DMS79 (cell line): ENCODE measurements at regions not wholly inside any gene's neighbourhood (a gene's known extent, or its start where the extent isn't known, plus 50 kb on each side); places are given as distances from the start of the nearest gene placed in this dataset.
A peak's percentile ranks its signal among the peaks of the same experiment; 100 is the strongest.

Experiments
- DNase-seq: peaks from one replicate; lab custom pipeline; 2025; lab: John Stamatoyannopoulos, UW

DNA sequence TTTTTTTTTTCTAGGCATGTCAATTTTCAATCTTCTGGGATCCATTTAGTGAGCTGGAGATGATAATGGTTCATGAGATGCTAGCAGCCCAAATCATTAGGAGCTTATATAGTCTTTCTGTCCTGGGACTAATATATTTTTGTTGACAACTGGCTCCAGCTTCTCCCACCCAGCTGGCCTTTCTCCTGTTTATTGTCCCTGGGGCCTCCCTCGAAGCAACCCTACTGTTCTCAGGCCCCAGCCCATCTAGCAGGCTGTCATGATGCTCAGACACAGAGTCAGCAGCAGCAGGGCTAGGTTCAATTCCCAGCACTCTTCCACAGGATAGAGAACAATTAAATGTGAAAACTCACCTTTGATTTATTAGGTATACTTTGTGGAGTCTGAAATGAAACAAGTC lies 127.6 kb upstream of the MID1 start:
- DNase-seq, result no peak

- no peak for DNase-seq
Measured at GRCh38 chrX:10749113-10749512, 128.7 kb upstream of the MID1 start.

- DNase-seq, result no peak
Measured at GRCh38 chrX:10750581-10750980, 130.2 kb upstream of the MID1 start.

DNA sequence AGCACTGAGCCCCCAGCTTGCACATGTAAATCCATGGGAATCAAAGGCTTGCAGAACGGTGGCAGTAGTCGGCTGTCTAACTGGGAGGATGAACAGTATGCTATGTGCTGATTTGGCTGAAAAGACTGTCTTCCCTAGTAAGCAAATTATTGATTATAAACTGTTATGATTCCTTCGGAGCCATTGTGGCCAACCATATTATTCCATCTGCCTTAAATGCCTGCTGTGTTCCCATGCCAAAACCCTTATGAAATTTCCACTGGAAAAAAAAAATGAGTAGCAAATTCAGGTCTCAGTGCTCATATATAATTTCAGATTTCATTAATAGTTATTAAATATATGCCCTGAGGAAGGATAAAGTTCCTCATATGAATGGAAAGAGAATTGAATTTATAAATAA lies 132.7 kb upstream of the MID1 start:
- DNase-seq, result no peak

DNA sequence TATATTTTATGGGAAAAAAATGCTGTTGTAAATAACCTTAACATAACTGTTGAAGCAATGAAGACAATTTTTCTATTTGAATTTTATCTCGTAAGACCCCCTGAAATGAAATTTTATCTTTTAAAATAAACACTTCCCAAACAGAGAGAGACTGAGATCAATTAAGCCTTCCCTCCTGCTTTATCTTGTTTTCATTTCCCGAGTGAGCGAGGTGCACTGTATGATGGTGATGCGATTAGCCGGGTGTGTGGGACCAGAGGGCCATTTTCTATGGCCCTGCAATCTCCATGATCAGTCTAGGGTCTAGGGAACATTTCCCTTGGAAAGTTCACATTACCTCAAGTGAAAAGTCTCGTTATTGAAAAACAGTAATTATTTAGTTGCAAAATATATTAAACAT lies 134.1 kb upstream of the MID1 start:
- no peak for DNase-seq

DNA sequence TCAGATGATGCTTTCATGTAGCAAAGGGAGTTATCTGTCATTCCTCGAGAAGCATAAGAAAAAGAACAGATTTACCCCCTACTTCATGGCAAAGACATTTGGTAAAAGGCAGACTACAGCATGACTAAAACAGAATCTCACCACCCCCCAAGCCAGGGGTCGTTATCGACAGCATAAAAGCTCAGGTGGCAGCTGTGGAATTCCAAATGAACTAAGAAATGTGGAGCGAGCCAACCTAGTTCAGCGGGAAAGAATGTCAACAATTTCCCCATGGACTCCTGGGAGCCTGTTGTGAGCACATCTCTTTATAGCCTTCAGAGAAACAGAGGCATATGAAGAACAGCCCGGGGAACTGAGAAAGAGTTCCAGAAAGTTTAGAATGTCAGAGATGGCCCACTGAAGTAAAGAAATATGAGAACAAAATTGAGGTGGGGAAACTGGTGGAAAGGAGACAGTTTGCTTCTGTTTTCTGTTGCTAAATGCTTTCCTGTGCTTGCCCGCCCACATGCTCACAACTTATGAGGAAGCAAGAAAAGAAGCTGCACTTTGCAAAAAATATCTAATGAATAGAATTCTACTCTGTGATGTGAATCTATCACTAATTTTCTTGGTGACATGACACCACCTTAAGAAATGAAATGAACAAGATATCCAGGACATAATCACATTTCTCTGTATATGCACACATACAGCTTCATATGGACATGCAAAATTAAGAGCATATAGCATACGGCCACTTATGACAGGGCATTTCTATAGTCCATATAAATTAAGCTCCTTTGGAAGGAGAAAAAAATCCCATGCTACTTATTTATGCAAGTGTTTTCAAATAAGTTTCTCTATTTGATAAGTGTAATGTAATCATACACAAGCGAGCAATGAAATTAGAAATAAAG lies 135.3 kb upstream of the MID1 start:
- no peak for DNase-seq

GRCh38 chrX:10756441-10756840 lies 136.1 kb upstream of the MID1 start:
- DNase-seq, result no peak

GRCh38 chrX:10759141-10759799 lies 138.9 kb upstream of the MID1 start:
- DNase-seq, result no peak

GRCh38 chrX:10761447-10761846 lies 141.1 kb upstream of the MID1 start:
- DNase-seq, result no peak

- DNase-seq, result no peak
Measured at GRCh38 chrX:10769195-10769594, 148.8 kb upstream of the MID1 start.

- peak; percentile 35 for DNase-seq
Measured at GRCh38 chrX:10769696-10770619, 149.6 kb upstream of the MID1 start.

GRCh38 chrX:10773318-10773717 lies 152.9 kb upstream of the MID1 start:
- DNase-seq, result no peak

DNA sequence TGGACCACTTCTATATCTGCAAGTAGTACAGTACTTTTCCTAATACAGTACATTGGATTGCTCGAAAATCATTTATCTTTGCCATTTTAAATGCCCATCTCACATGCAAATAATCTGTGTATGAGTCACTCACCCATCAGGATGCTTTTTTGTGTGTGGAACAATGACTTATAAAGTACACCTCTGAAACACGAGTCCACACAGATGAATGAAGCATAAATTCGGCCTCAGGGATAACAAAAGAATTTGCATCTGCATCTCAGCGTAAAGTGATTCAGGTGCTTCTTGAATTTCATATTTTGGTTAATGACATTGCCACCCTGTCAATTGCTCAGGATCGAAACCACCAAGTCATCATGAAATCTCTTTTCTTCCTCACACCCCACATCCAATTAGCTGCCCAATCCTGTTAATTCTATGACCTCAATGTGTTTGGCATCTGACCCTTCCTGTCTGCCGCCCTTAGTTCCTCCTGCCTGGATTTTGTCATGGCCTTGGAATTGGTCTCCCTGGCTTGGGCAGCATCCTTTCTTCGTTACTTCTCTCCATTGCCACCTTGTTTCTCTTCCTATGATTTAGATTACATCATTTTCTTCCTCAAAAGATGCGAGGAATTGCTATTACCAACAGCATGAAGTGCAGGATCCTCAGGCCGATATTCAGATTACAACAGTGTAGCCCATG lies 161.6 kb upstream of the MID1 start:
- DNase-seq, result no peak

GRCh38 chrX:10783451-10783995 lies 163.1 kb upstream of the MID1 start:
- DNase-seq, result no peak

DNA sequence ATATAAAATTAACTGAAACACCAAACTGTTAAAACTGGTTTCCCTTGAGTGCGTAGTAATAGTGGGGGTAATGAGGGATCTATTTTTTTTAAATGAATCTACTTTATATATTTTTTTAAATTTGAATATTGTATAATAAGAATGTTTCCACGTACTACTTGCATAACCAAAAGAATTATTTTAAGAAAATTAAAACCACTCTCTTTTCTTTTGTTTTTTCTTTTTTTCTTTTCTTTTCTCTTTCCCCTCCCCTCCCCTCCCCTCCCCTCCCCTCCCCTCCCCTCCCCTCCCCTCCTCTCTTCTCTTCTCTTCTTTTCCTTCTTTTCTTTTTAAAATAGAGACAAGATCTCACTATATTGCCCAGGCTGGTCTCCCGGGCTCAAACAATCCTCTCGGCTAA lies 166.9 kb upstream of the MID1 start:
- DNase-seq, result no peak

DNA sequence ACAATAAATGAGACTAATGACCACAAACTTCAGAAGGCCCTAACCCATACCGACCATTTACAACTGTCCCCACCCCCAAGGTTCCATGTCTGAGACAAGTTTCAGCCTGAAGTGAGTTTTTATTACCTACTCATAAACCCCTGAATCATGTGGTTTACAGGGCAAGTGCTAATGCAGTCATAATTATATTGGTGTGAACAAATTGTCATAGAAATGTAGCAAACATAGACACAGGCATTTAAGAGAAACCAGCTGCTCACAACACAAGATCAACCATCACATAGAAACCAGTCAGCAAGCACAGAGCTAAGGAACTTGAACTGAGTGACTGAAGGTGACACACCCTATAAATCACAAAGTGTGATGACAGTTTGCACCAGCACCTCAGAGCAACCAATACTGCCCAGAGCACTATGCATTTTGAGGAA lies 173.8 kb upstream of the MID1 start:
- DNase-seq, result no peak

DNA sequence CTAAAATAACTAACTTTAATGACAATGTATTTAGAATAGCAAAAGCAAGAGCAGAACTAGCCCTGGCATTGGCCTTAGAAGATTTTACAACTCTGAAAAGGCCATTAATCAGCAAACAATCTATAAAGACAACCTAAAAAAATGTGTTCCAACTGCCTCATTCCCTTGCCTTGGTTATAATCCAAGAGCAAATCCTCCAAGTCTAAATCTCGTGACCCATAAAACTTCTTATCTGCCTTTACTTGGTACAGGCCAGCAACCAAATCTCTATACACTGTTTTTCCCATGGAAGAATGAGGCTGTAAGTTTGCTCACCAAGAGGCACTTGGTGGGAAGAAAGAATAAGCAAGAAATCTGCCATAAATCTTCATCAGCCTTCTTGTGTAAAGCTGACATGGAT lies 175.3 kb upstream of the MID1 start:
- no peak for DNase-seq

GRCh38 chrX:10797466-10797865 lies 177.1 kb upstream of the MID1 start:
- DNase-seq, result no peak

- DNase-seq, result no peak
Measured at GRCh38 chrX:10798041-10798440, 177.7 kb upstream of the MID1 start.

DNA sequence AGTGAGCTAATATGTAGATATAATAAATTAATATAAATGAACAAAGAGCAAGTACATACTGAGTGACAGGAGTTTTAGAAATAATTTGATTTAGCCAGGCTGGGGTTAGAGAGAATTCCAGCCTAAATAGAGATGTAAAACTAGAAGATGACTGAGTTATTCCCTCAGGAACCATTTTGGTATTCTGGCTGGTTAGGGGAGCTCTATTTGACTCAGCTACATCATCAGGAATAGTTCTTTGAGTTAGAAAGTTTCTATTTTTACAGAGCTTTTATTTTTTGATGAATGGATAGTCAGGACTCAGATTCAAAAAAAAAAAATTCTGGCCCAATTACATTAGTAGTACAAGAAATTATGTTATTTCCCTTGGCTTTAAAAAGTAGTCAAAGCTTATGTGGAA lies 180.4 kb upstream of the MID1 start:
- DNase-seq, result no peak

DNA sequence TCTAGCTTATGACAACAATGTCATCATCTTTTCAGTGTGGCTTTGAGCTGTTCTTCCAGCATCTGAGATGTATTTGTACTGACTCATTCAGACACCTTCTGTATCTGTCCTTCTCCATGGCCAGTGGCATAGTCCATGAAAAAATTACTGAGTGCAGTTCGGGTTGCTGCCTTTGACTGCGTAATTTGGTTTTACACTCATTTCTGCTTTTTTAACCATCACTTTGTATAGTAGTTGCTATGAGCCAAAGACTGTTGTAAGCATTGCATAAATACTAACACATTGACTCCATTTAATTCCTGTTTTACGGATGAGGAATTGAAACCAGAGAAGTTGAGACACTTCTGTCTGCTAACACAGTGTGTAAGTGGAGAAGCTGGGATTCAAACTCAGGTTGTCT lies 190.7 kb upstream of the MID1 start:
- no peak for DNase-seq

DNA sequence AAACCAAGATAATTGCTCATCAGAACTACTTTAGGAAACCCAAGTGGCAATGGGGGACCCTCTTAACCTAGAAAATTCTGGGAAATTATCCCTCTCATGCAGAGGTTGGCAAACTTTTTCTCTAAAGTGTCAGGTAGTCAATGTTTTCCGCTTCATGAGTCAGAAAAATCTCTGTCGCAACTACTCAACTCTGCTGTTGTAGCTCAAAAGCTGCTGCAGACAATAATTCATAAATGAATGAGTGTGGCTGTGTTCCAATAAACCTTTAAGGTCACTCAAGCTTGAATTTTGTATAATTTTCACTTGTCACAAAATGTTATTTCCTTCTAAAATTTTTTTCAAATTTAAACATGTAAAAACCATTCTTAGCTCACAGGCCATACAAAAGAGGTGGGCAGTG lies 193.4 kb upstream of the MID1 start:
- DNase-seq, result no peak
